Ovary (tissue), 3 donors: ENCODE measurements at regions not wholly inside any gene's neighbourhood (a gene's known extent, or its start where the extent isn't known, plus 50 kb on each side); places are given as distances from the start of the nearest gene placed in this dataset.

Experiments used
- CTCF ChIP-seq, 3 donors: fragments of 450-650 bp in 2 of 3; fragments of 200-600 bp in 1 of 3; IDR thresholded peaks; one replicate each; pipeline versions ENCODE4 v1.5.1 to v1.8.0; 2016 to 2022; ENCODE audit warnings: antibody characterized with exemption in 3 of 3, mild to moderate bottlenecking in 1 of 3
- POLR2A ChIP-seq: fragments of 450-650 bp; IDR thresholded peaks from one replicate; pipeline ENCODE4 v1.6.1; 2017; ENCODE audit warnings: antibody characterized with exemption, mild to moderate bottlenecking, moderate library complexity
- donor health status: DM: no; HTN: no; CAD: no.

GRCh38 chr14:27605282-27605681, 1007.4 kb upstream of the NOVA1 start:
- TF ChIP-seq CTCF (IDR thresholded peaks at IDR 0.05) (no peak), POLR2A (no peak)
